Ramos (cell line): ENCODE measurements at regions not wholly inside any gene's neighbourhood (a gene's known extent, or its start where the extent isn't known, plus 50 kb on each side); places are given as distances from the start of the nearest gene placed in this dataset.

Source experiments
- in situ Hi-C: fragments of 300-500 bp; cut with MboI; formaldehyde crosslinking; loops from one replicate; pipeline ENCODE4 v1.14.3; 2022; ENCODE audit warnings: low sequenced_read_pairs; ENCODE audit not compliant: unreplicated experiment

DNA sequence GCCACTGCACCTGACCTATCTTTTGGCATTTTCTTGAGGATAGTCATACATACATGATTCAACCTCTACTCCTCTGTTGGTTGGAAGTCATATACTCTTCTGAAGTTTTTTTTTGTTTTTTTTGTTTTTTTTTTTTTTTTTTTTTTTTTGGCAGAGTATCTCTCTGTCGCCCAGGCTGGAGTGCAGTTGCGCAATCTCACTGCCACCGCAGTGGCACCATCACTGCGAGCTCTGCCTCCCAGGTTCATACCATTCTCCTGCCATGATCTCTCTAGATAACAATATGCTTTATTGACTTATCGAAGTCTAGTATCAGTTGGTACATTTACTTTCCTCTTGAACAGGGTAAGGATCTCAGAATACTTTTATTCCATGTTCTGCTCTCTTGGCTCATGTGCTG is 224.2 kb upstream of the WSCD1 start:
- in situ Hi-C loops: no loop called here

DNA sequence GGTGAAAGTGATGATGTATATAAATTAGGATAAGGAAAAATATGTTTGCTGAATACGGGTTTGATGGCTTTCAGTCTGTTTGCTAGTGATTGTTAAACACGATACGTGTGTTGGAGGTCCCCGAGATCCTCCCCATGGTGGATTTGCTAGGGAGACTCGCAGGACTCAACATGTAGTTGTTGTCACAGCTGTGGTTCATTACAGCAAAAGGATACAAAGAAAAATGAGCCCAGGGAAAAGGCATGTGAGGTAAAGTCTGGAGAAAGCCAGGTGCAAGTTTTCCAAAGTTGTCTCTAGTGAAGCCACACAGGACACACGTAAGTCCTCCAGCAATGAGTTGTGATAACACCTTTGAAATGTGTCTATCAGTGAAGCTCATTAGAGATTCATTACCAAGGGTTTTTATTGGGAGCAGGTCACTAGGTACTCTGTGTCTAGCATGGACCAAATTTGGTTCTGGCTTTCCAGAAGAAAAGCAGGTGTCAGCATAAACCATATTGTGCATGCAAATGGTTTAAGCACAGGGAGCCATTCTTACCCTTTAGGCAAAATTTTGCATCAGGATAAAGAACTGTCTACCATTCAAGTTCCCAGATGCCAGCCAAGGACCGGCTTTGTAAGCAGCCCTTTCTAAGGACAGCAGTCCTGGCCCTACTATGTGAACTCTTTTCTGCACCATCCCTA is 215.2 kb upstream of the WSCD1 start:
- in situ Hi-C loops: no loop called here

DNA sequence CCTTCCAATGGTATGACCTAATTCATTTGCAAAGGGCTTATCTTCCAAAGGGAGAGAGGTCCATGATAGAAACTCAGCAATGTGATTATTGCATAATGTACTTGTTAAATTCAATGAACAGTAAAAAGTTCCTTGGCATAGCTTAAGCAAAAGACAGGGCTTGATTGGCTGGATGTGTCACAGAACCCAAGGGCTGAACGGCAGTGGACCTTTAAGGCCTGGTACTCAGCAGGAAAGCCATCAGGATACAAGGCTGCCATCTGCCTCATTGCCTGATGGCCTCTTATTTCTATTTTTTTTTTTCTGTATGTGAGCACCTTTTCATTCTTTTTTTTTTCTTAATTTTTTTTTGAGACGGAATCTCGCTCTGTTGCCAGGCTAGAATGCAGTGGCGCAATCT is 208.9 kb upstream of the WSCD1 start:
- in situ Hi-C loops: no loop called here

DNA sequence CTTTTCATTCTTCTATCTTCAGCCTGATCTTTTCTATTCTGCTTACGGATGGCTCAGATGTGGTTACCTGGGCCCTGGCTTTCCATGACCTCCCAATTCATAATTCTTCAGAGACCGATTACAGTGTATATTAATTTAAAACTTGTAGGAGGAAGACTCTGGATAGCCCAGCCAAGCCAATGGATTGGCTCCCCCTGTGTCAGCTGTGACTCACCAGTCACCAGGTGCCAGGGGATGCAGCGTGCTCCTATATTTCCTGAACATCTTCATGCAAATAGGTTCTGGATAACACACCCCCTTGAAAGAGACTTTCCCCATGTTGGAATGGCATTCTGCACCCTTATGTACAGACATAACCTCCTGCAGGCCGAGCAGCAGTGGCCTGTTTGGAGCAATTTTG is 208.3 kb upstream of the WSCD1 start:
- in situ Hi-C loops: no loop called here

DNA sequence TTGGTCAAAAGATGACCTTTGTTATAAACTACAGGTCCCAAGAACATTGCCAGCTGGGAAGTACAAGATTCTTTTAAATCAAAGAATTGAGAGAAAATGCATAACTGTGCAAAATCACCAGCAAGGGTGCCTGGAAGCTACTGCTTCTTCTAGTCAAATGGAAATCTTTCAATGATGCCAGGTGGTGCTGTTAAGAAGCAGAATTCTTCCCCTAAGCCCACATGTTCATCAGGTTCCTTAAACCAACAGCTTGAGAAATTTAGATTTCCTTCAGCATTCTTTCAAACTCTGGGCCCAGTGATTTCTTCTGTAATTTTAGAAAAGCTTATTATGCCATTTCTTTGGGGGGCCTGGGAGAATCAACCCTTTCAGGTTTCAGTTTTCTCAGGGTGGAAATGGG is 207.8 kb upstream of the WSCD1 start:
- in situ Hi-C loops: no loop called here

DNA sequence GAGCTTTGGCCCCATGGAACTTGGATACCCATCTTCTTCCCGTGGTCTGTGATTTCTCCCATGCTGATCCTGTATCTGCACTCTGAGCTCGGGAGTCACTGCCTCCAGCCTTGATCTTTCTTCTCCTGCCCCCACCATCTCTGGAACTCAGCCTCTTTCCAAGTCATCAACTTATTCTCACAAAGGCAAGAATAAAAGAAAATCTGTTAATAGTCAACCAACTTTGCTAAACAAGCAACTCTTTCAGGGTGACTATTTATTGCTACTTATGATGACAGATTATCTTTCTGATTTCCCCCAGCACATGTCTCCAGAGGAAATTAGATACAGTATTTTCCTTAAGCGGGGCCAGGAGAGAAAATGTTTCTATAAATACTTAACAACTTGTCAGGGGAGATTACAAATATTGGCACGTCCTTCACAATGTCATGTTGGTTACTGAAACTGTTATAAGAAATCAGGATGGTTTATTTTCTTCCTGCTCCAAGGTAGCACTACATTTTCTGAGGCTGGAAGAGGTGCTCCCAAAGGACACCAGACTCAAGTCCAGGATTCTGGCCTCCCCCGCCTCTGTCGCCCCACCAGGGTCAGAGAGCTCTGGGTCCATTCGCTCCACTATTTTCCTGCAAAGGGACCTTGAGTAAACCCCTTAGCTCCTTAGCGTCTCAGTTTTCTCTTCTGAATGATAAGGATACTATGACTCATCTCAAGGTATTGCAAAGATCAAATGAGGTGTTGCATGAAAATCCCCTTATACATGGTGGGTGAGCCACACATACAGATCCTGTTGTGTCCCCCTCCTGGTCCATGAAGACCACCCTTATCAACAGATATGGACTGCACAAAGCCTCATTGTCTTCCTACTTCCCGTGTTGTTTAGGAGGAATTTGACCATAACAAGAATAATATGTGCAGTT is 205.2 kb upstream of the WSCD1 start:
- in situ Hi-C loops: no loop called here

- in situ Hi-C loops: no loop called here
Measured at GRCh38 chr17:5866978-5867377, 203.2 kb upstream of the WSCD1 start.

GRCh38 chr17:5869041-5869745 is 201.0 kb upstream of the WSCD1 start:
- in situ Hi-C loops: no loop called here

GRCh38 chr17:5870231-5870953 is 199.8 kb upstream of the WSCD1 start:
- in situ Hi-C loops: no loop called here

DNA sequence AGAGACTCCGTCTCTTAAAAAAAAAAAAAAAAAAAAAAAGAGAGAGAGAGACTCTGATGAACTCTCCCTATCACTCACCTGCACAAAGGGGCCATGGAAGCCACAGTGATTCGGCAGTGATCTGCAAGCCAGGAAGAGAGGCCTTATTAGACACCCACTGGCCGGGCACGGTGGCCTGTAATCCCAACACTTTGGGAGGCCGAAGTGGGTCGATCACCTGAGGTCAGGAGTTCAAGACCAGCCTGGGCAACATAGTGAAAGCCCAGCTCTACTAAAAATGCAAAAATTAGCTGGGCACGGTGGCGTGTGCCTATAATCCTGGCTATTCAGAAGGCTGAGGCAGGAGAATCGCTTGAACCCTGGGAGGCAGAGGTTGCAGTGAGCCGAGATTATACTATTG is 198.5 kb upstream of the WSCD1 start:
- in situ Hi-C loops: no loop called here

DNA sequence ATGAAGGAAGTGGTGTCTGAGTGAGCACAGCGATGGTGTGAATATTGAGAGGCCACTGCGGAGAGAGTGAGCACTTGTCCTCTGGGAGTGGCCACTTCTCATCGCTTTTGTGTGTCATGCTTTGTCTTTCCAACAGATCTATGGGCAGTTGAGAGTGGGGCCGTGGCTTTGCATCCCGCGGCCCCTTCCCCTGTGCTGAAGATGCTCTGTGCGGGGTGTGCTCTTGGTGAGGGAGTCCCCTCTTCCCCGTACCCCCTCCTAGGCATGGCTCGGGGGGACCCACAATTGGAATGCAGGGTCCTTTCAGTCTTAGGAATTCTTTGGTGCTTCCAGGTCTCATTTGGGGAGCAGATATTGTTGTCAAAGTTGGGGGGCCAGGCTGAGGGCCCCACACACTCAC is 197.3 kb upstream of the WSCD1 start:
- in situ Hi-C loops: no loop called here

GRCh38 chr17:5873781-5874180 is 196.4 kb upstream of the WSCD1 start:
- in situ Hi-C loops: no loop called here

- in situ Hi-C loops: no loop called here
Measured at GRCh38 chr17:5874486-5874885, 195.7 kb upstream of the WSCD1 start.

DNA sequence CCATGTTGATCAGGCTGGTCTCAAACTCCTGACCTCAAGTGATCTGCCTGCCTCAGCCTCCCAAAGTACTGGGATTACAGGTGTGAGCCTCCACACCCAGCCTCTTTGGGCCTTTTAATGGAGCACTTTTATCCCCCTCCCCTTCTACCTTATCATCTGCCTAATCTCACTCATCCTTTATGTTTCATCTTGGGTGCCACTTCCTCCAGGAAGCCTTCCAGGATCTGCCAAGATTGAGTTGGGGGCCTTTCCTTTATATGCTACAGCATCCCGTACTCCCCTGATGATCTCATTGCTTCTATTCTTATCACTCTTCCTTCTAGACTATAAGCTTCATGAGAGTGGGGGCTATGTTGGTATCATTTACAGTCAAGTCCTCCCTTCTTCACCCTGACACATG is 192.8 kb upstream of the WSCD1 start:
- in situ Hi-C loops: no loop called here

- in situ Hi-C loops: no loop called here
Measured at GRCh38 chr17:5877948-5878347, 192.2 kb upstream of the WSCD1 start.

DNA sequence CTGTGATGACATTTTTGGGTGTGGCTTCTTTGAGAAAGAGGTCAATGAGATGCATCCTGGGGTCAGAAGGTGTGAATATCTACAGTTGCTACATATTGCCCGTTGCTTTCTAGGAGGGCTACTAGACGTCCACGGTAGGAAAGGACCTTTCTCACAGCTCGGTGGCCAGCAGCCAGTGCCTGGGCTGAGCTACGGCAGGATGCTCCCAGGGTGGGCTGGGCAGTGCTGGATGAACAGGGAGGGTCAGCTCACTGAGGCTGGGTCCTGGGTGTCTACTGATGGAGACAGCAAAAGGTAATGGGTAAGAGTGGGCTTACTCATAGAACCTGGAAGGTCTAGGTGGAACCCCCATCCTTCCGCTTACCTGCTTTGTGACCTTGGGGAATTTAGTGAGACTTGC is 188.3 kb upstream of the WSCD1 start:
- in situ Hi-C loops: no loop called here

DNA sequence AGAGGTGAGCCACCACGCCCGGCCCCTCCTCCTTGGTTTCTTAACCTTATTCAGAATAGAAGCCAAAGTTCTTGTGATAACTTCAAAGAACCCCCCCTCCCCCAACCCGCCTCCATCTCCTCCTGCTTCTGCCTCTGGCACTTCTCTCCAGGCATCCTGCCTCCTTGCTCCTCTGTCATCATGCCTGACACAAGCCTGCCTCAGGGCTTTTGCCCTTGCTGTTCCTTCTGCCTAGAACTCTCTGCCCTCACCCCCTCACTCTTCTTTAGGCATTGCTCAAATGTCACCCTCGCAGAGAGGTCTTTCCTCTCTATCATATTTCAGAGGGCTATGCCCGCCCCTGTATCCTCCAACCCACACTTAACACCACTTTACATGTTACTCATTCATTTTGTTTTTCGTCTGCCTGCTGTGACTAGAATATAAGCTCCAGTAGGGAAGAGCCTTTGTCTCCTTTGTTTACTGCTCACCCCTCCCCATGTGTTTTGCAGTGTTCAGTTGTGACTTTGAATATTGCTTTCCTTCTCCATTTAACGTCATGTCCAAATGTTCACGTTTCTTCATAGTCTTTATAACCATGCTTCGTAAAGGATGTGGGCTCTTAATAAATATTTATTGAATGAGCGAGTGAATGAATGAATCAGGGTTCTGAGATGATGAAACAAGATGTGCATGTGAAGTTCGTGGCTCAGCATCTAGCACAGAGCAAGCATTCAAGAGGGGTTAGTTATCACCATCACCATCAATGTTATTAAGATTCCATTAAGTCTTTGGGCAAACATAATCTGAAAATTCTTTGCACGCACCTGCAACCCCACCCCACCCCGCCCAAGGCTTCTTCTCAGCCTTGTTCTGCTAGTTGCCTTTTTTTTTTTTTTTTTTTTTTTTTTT is 186.2 kb upstream of the WSCD1 start:
- in situ Hi-C loops: no loop called here

DNA sequence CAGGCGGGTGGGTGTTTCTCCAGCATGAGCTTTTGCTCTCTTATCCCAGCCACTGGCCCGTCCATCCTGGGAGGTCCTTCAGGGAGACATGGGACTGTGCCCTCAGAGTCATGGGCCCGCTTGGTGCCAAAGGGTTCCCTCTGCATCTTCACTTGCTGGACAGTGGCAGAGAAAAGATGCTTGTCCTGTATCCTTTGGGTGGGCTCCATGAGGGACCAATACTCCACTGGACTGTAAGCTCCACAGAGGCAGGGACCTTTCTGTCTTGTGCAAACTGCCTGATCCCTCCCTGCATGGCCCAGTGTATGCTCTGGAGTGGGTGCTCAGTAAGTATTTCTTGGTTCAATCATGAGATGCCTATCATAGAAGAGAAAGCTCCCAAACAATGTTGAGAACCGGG is 184.8 kb upstream of the WSCD1 start:
- in situ Hi-C loops: no loop called here

DNA sequence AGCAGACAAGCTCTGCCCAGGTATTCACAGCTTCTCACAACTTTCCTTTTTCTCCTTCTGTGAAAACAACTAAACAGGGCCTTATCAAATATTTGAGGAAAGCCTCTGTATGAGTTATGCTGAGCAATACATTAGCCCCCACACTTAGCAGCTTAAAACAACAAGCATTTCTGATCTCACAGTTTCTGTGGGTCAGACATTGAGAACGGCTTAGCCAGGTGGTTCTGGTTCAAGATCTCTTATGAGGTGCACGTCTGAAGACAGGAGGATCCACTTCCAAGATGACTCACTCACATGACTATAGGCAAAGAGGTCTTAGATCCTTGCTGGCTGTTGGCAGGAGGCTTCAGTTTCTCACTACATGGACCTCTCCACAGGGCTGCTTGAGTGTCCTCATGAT is 181.4 kb upstream of the WSCD1 start:
- in situ Hi-C loops: no loop called here
